Suprapubic skin (tissue), 4 donors: ENCODE measurements at regions not wholly inside any gene's neighbourhood (a gene's known extent, or its start where the extent isn't known, plus 50 kb on each side); places are given as distances from the start of the nearest gene placed in this dataset.

Experiments
- EP300 ChIP-seq: sonication (generic); formaldehyde crosslinking; IDR thresholded peaks from one replicate; pipeline ENCODE4 v1.6.1; 2017; ENCODE audit warnings: antibody characterized with exemption
- POLR2A ChIP-seq, 2 donors: fragments of 450-650 bp; IDR thresholded peaks; one replicate each; pipeline ENCODE4 v1.6.1; 2017; ENCODE audit warnings: antibody characterized with exemption in 2 of 2, mild to moderate bottlenecking in 2 of 2, moderate library complexity in 2 of 2
- POLR2AphosphoS5 ChIP-seq, 3 donors: sonication (generic); formaldehyde crosslinking; IDR thresholded peaks; one replicate each; pipeline ENCODE4 v1.6.1; 2017; ENCODE audit warnings: antibody characterized with exemption in 3 of 3
- TF ChIP-seq, protein P1 (sequence below), 2 donors: fragments of 200-600 bp in 1 of 2; fragments of 450-650 bp in 1 of 2; sonication (generic) in 1 of 2; IDR thresholded peaks; one replicate each; pipeline ENCODE4 v1.5.1; 2016 to 2019; ENCODE audit warnings: antibody characterized with exemption in 2 of 2, mild to moderate bottlenecking in 1 of 2, moderate library complexity in 1 of 2

DNA sequence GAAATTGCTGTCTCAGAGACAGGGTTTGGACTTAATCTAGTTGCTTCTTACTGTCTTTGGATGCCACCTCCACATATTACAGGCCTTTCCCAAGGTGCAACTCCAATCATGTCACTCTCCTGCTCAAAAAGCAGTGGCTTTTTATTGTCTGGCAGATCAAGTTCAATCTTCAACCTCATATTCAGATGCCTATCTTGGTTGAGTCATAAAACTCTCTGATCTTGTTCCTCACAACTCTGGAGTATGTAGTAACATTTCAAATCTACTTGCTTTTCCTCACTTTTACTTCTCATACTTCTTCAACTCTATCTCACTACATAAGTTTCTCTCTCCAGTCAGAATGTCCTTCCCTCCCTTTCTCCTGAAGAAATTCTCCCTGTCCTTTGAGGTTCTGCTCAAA, 180.6 kb downstream of the VSIG4 start:
- TF ChIP-seq EP300 (no peak), POLR2A (IDR thresholded peaks at IDR 0.05) (no peak), POLR2AphosphoS5 (IDR thresholded peaks at IDR 0.05) (no peak)
- TF ChIP-seq, protein P1, sequence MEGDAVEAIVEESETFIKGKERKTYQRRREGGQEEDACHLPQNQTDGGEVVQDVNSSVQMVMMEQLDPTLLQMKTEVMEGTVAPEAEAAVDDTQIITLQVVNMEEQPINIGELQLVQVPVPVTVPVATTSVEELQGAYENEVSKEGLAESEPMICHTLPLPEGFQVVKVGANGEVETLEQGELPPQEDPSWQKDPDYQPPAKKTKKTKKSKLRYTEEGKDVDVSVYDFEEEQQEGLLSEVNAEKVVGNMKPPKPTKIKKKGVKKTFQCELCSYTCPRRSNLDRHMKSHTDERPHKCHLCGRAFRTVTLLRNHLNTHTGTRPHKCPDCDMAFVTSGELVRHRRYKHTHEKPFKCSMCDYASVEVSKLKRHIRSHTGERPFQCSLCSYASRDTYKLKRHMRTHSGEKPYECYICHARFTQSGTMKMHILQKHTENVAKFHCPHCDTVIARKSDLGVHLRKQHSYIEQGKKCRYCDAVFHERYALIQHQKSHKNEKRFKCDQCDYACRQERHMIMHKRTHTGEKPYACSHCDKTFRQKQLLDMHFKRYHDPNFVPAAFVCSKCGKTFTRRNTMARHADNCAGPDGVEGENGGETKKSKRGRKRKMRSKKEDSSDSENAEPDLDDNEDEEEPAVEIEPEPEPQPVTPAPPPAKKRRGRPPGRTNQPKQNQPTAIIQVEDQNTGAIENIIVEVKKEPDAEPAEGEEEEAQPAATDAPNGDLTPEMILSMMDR (IDR thresholded peaks at IDR 0.05), result no peak
